ENCODE measurements at regions not wholly inside any gene's neighbourhood (a gene's known extent, or its start where the extent isn't known, plus 50 kb on each side); places are given as distances from the start of the nearest gene placed in this dataset.

GRCh38 chr3:71859123-71859519 is 74.2 kb upstream of the PROK2 start:
- no TSS peak for BruUV-seq (replicated peaks)
- peak; percentile 36 for TF ChIP-seq CTCF (conservative IDR thresholded peaks at IDR 0.05)
- TF ChIP-seq EZH2 (IDR thresholded peaks at IDR 0.05; ENCODE audit: low read depth) = no peak
- no peak overlapping the region for H2AFZ ChIP-seq
- no peaks in the 10 kb centered on the region for H3F3A ChIP-seq (ENCODE audit: insufficient read depth, low read depth)
- intact Hi-C loops (cut with micrococcal nuclease; ENCODE audit: unreplicated experiment) = no loop called here
- no peak overlapping the region for H3K27ac ChIP-seq
- H3K36me3 ChIP-seq (ENCODE audit: low read depth) = no peaks in the 10 kb centered on the region
- H3K9me3 ChIP-seq (ENCODE audit: insufficient read depth, low read depth) = no peaks in the 10 kb centered on the region
- CTCF ChIA-PET = no interaction called here
- H4K20me1 ChIP-seq (ENCODE audit: insufficient read depth) = no peaks in the 10 kb centered on the region
- H3K4me3 ChIP-seq = no peak overlapping the region
- no peak for DNase-seq
- no peaks in the 10 kb centered on the region for H3K4me1 ChIP-seq (replicated peaks; ENCODE audit: insufficient read depth)
- no peaks in the 10 kb centered on the region for H3K79me2 ChIP-seq (ENCODE audit: low read depth)
- no peak overlapping the region for H3K4me2 ChIP-seq
- POLR2A ChIA-PET (ENCODE audit: unreplicated experiment) = no interaction called here
- peaks cover 7% of the 10 kb centered on the region; the same call in 1 of the 2 replicates for H3K27me3 ChIP-seq (ENCODE audit: insufficient read depth, low read depth)
- H3K9me2 ChIP-seq (ENCODE audit: insufficient read depth) = no peaks in the 10 kb centered on the region

GRCh38 chr3:71858503-71859122 is 73.7 kb upstream of the PROK2 start:
- intact Hi-C loops (cut with micrococcal nuclease; ENCODE audit: unreplicated experiment) = no loop called here
- TF ChIP-seq EZH2 (IDR thresholded peaks at IDR 0.05; ENCODE audit: low read depth) (no peak), CTCF (conservative IDR thresholded peaks at IDR 0.05) (no peak)
- POLR2A ChIA-PET (ENCODE audit: unreplicated experiment) = no interaction called here

GRCh38 chr3:71857956-71858355 is 73.0 kb upstream of the PROK2 start:
- Histone ChIP-seq H3K4me1 (replicated peaks; ENCODE audit: insufficient read depth) (no peaks in the 10 kb centered on the region), H3K79me2 (ENCODE audit: low read depth) (no peaks in the 10 kb centered on the region), H3K27ac (no peak overlapping the region), H3K9me3 (ENCODE audit: insufficient read depth, low read depth) (no peaks in the 10 kb centered on the region), H4K20me1 (ENCODE audit: insufficient read depth) (no peaks in the 10 kb centered on the region), H3K4me3 (no peak overlapping the region), H3K4me2 (no peak overlapping the region), H3K9me2 (ENCODE audit: insufficient read depth) (no peaks in the 10 kb centered on the region), H2AFZ (no peak overlapping the region), H3K27me3 (ENCODE audit: insufficient read depth, low read depth) (peaks cover 18% of the 10 kb centered on the region; the same call in 1 of the 2 replicates), H3F3A (ENCODE audit: insufficient read depth, low read depth) (no peaks in the 10 kb centered on the region), H3K36me3 (ENCODE audit: low read depth) (no peaks in the 10 kb centered on the region)
- BruUV-seq (replicated peaks) = no TSS peak
- intact Hi-C loops (cut with micrococcal nuclease; ENCODE audit: unreplicated experiment) = no loop called here
- ChIA-PET POLR2A (ENCODE audit: unreplicated experiment) (no interaction called here), CTCF (no interaction called here)
- DNase-seq = no peak
- TF ChIP-seq CTCF (conservative IDR thresholded peaks at IDR 0.05) = no peak
- TF ChIP-seq EZH2 (IDR thresholded peaks at IDR 0.05; ENCODE audit: low read depth) = no peak

More at GRCh38 chr3:71858503-71859122, 73.7 kb upstream of the PROK2 start:
- Histone ChIP-seq H3K4me3 (no peak overlapping the region), H2AFZ (no peak overlapping the region), H3F3A (ENCODE audit: insufficient read depth, low read depth) (no peaks in the 10 kb centered on the region), H3K4me2 (no peak overlapping the region), H3K9me2 (ENCODE audit: insufficient read depth) (no peaks in the 10 kb centered on the region), H3K27me3 (ENCODE audit: insufficient read depth, low read depth) (peaks cover 11% of the 10 kb centered on the region; the same call in 1 of the 2 replicates), H3K36me3 (ENCODE audit: low read depth) (no peaks in the 10 kb centered on the region), H4K20me1 (ENCODE audit: insufficient read depth) (no peaks in the 10 kb centered on the region), H3K9me3 (ENCODE audit: insufficient read depth, low read depth) (no peaks in the 10 kb centered on the region), H3K79me2 (ENCODE audit: low read depth) (no peaks in the 10 kb centered on the region), H3K27ac (no peak overlapping the region), H3K4me1 (replicated peaks; ENCODE audit: insufficient read depth) (no peaks in the 10 kb centered on the region)
- no TSS peak for BruUV-seq (replicated peaks)
- no peak for DNase-seq
- CTCF ChIA-PET = no interaction called here
